GM18951 (cell line): ENCODE measurements at regions not wholly inside any gene's neighbourhood (a gene's known extent, or its start where the extent isn't known, plus 50 kb on each side); places are given as distances from the start of the nearest gene placed in this dataset.
"Not testable (repeated sequence)": the region's sequence is repeated elsewhere in the genome, so short reads cannot be mapped to it uniquely, and the experiment has no call there.

ENCODE experiments used
- POLR2A ChIP-seq: IDR thresholded peaks from 4 replicates; pipeline ENCODE4 v1.6.1; 2011; ENCODE audit warnings: mild to moderate bottlenecking; ENCODE audit not compliant: insufficient read length, insufficient read depth; ENCODE audit errors: extremely low read depth
- in situ Hi-C: fragments of 300-500 bp; cut with MboI; formaldehyde crosslinking; loops from one replicate; pipeline ENCODE4 v1.12.0; 2022; ENCODE audit warnings: low sequenced_read_pairs, mixed read lengths, inconsistent platforms; ENCODE audit not compliant: unreplicated experiment

DNA sequence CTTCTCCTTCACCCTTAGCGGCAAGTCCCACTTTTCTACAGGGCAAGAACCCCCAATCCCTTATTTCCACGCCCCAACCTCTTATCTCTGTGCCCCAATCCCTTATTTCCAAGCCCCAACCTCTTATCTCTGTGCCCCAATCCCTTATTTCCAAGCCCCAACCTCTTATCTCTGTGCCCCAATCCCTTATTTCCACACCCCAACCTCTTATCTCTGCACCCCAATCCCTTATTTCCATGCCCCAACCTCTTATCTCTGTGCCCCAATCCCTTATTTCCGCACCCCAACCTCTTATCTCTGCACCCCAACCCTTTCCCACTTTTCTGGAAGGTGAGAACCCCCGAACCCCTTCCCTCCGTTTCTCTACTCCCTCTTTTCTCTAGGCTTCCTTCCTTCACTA, 116.1 kb upstream of the GJE1 start:
- in situ Hi-C loops, result not testable (repeated sequence)

DNA sequence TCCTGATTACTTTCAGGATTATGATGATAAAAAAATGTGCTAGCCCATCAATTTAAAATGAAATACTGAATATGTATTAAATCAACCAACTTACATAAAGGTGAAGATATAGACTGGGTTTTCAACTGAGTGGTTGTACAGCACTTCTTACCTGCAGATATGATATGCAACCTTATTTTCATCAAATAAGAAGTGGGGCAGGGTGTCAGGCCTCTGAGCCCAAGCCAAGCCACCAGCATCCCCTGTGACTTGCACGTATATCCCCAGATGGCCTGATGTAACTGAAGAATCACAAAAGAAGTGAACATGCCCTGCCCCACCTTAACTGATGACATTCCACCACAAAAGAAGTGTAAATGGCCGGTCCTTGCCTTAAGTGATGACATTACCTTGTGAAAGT, 117.3 kb upstream of the GJE1 start:
- in situ Hi-C loops, result not testable (repeated sequence)

DNA sequence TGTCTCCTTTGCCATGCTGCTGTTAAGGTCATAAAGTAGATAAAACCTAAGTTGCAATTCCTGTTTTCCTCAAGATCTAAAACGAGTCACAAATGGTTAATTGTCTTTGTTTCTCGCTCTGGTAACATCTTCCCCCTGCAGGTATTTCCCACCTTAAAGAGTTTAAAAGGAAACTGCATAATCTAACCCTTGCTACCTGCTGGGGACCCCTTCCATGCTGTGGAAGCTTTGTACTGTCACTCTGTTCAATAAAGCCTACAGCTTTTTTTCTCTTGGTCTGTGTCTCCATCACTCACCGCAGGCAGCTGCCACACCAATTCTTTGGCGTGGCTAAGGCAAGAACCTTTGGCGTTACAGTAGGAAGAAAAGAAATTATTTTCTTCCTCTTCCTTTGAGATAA, 117.7 kb upstream of the GJE1 start:
- in situ Hi-C loops, result no loop called here
- TF ChIP-seq POLR2A, result no peak

GRCh38 chr6:142014515-142014914, 118.2 kb upstream of the GJE1 start:
- in situ Hi-C loops, result no loop called here
- TF ChIP-seq POLR2A, result no peak

DNA sequence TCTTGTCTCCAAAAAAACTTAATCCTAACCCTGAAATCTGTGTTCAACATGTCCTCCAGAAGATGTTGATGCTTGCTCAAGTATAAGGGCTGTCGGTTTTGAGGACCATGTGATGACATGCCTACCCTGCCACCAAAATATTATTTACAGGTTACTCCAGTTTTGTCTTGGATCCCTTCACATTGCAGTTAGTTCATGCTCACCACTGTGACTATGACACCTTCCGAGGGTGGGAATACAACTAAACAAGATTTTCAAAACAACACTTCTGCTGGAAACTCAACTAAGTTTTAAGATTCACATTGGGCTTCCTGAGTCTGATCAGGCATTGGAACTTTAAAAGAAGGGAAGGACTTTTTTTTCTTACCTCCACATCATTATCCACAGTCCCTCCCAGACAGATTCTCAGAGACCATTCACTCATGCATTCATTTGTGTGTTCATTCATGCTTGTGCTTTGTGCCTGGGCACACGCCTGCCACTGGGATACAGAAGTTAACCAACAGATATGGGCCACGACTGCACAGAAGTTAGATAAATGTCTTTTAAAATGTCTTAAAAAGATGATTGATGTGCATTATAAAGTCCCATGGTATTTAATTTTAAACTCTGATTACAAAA, 118.7 kb upstream of the GJE1 start:
- TF ChIP-seq POLR2A, result no peak
- in situ Hi-C loops, result no loop called here

- no peak for TF ChIP-seq POLR2A
- in situ Hi-C loops, result no loop called here
Observed at GRCh38 chr6:142013287-142013686, 119.4 kb upstream of the GJE1 start.

- TF ChIP-seq POLR2A, result no peak
- in situ Hi-C loops, result no loop called here
Observed at GRCh38 chr6:142011775-142012174, 121.0 kb upstream of the GJE1 start.

- in situ Hi-C loops, result no loop called here
- no peak for TF ChIP-seq POLR2A
Observed at GRCh38 chr6:142011156-142011555, 121.6 kb upstream of the GJE1 start.

- in situ Hi-C loops, result no loop called here
- TF ChIP-seq POLR2A, result no peak
Observed at GRCh38 chr6:142009647-142010046, 123.1 kb upstream of the GJE1 start.

DNA sequence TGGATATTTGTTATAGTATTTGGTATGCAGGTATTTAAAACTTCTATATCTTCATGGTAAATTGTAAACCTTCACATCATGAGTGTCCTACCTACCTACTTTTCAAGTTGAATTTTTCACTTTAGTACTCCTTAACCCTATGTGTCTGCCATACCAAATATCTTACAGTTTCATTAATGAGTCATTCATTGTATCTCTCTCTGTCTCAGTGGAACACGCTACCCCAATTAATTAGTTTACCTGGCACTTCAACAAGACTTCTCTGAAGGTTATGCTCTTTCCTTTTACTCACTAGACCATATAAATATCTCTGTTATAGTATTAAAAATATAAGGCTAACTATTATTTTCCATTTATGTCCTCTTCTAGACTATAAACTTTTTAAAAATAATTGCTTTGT, 123.9 kb upstream of the GJE1 start:
- TF ChIP-seq POLR2A, result no peak
- in situ Hi-C loops, result no loop called here

GRCh38 chr6:142008016-142008735, 124.5 kb upstream of the GJE1 start:
- in situ Hi-C loops, result no loop called here
- TF ChIP-seq POLR2A, result no peak

DNA sequence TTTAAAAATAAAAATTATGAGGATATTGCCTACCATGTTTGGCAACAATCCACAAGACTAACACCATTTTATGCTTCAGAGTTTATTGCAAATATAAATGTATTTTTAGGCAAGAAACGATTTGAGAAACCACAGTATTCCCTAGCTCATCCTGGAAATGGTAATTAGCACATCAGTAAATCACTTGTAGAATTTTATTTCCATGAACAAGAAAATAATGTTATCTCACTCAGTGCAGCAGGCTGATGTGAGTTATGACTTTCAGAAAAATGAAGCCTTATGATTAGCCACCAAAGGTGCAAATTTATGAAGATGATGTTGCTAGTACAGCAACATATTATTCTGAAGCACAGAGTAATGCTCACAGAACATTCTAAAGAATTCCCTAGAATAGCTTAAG, 127.7 kb upstream of the GJE1 start:
- TF ChIP-seq POLR2A, result no peak
- in situ Hi-C loops, result no loop called here

DNA sequence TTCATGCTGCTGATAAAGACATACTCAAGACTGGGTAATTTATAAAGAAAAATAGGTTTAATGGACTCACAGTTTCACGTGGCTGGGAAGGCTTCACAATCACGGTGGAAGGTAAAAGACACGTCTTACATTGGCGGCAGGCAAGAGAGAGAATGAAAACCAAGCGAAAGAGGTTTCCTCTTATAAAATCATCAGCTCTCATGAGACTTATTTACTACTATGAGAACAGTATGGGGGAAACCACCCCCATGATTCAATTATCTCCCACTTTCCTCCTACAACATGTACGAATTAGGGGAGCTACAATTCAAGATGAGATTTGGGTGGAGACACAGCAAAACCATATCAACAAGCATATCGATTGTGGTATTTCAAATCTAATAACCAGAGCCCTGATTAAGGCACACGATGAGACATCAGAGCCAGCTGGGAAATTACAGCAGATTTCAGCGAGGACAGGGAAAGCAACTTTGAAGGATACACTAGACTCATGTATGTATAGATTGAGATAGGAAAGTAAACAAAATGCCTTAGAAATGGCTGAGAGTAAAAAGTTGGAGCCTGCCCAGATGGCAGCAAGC, 129.8 kb upstream of the GJE1 start:
- TF ChIP-seq POLR2A, result no peak

GRCh38 chr6:141996823-141997222, 135.9 kb upstream of the GJE1 start:
- in situ Hi-C loops, result no loop called here

More for the DNA sequence above, 129.8 kb upstream of the GJE1 start:
- in situ Hi-C loops, result no loop called here

More at GRCh38 chr6:141996823-141997222, 135.9 kb upstream of the GJE1 start:
- TF ChIP-seq POLR2A, result no peak
